IMR-90 (cell line): ENCODE measurements at regions not wholly inside any gene's neighbourhood (a gene's known extent, or its start where the extent isn't known, plus 50 kb on each side); places are given as distances from the start of the nearest gene placed in this dataset.

Experiments used
- ATAC-seq: fragments of 200-7000 bp; cut with Tn5 transposase; 2 replicates; pipeline ENCODE4 v1.9.1; 2020; ENCODE audit warnings: low read depth, mild to moderate bottlenecking, moderate library complexity
- BruUV-seq: library from RNA; stranded (reverse); fragments of 400-500 nt; replicated peaks from 2 replicates; lab custom pipeline; 2021; lab: Mats Ljungman, UMichigan
- CTCF ChIA-PET: fragments of 300-600 bp; formaldehyde crosslinking; extraction: SDS; loops from one replicate; lab custom pipeline; 2021; ENCODE audit warnings: antibody characterized with exemption; lab: Yijun Ruan, JAX
- POLR2A ChIA-PET: fragments of 300-600 bp; sonication (Branson Sonifier 250); formaldehyde crosslinking; loops from one replicate; lab custom pipeline; 2022; ENCODE audit warnings: antibody characterized with exemption; ENCODE audit not compliant: unreplicated experiment; lab: Charles Lee
- DNase-seq: peaks from one replicate; pipeline ENCODE4 v3.0.0; 2013
- H2AFZ ChIP-seq: replicated peaks from 2 replicates; pipeline ENCODE3; 2013; ENCODE audit warnings: low read length, mild to moderate bottlenecking; ENCODE audit not compliant: poor library complexity
- H2AK5ac ChIP-seq: 2 replicates; pipeline ENCODE4 v1.6.1; 2013; ENCODE audit warnings: low read depth, low read length, inconsistent platforms
- H2AK9ac ChIP-seq: replicated peaks from 2 replicates; pipeline ENCODE3; 2013; ENCODE audit warnings: mild to moderate bottlenecking, low read depth, low read length, moderate library complexity; ENCODE audit not compliant: poor library complexity
- H2BK120ac ChIP-seq: 2 replicates; pipeline ENCODE4 v1.6.1; 2013; ENCODE audit warnings: low read depth, low read length, inconsistent platforms
- H2BK15ac ChIP-seq: 3 replicates; pipeline ENCODE4 v1.6.1; 2013; ENCODE audit warnings: low read depth, low read length, inconsistent platforms
- H2BK20ac ChIP-seq: 2 replicates; pipeline ENCODE4 v1.6.1; 2013; ENCODE audit warnings: low read depth, mild to moderate bottlenecking, inconsistent platforms, low read length, moderate library complexity
- H2BK5ac ChIP-seq: 2 replicates; pipeline ENCODE4 v1.6.1; 2013; ENCODE audit warnings: mild to moderate bottlenecking, low read depth, low read length, inconsistent platforms; ENCODE audit not compliant: poor library complexity, severe bottlenecking
- H3K14ac ChIP-seq: replicated peaks from 2 replicates; pipeline ENCODE4 v1.6.1; 2013; ENCODE audit warnings: low read depth, low read length, inconsistent platforms
- H3K18ac ChIP-seq: 2 replicates; pipeline ENCODE4 v1.6.1; 2013; ENCODE audit warnings: low read depth, low read length, control low read depth
- H3K23ac ChIP-seq: 2 replicates; pipeline ENCODE4 v1.6.1; 2013; ENCODE audit warnings: low read depth, low read length, inconsistent platforms
- H3K27ac ChIP-seq: 2 replicates; pipeline ENCODE4 v1.5.1; 2013; ENCODE audit warnings: mild to moderate bottlenecking, control low read depth, low read length; ENCODE audit not compliant: insufficient read depth
- H3K27me3 ChIP-seq: 2 replicates; pipeline ENCODE4 v1.6.1; 2013; ENCODE audit warnings: low read length; ENCODE audit not compliant: control insufficient read depth, insufficient read depth
- H3K36me3 ChIP-seq: 2 replicates; pipeline ENCODE4 v1.6.1; 2013; ENCODE audit warnings: low read length, mixed read lengths; ENCODE audit not compliant: control insufficient read depth, insufficient read depth
- H3K4ac ChIP-seq: 2 replicates; pipeline ENCODE4 v1.6.1; 2013; ENCODE audit warnings: low read depth, low read length, inconsistent platforms
- H3K4me1 ChIP-seq: 2 replicates; pipeline ENCODE4 v1.6.1; 2013; ENCODE audit warnings: low read length, mixed read lengths; ENCODE audit not compliant: control insufficient read depth, insufficient read depth
- H3K4me2 ChIP-seq: 2 replicates; pipeline ENCODE4 v1.6.1; 2013; ENCODE audit warnings: low read depth, mild to moderate bottlenecking, control low read depth, low read length, moderate library complexity
- H3K4me3 ChIP-seq: 2 replicates; pipeline ENCODE4 v1.5.1; 2013; ENCODE audit warnings: low read depth, mild to moderate bottlenecking, control low read depth, low read length, moderate library complexity; ENCODE audit not compliant: insufficient read depth
- H3K56ac ChIP-seq: 2 replicates; pipeline ENCODE4 v1.6.1; 2013; ENCODE audit warnings: low read length, inconsistent platforms; ENCODE audit not compliant: insufficient read depth; ENCODE audit errors: extremely low read depth
- H3K79me1 ChIP-seq, 2 experiments: 2 replicates each; pipeline ENCODE4 v1.6.1; 2013; ENCODE audit warnings: low read length in 2 of 2, inconsistent platforms in 1 of 2, low read depth in 1 of 2
- H3K9ac ChIP-seq: 2 replicates; pipeline ENCODE4 v1.6.1; 2013; ENCODE audit warnings: low read depth, low read length, control low read depth
- H3K9me1 ChIP-seq: 2 replicates; pipeline ENCODE4 v1.6.1; 2013; ENCODE audit warnings: low read length, inconsistent platforms; ENCODE audit not compliant: insufficient read depth
- H3K9me3 ChIP-seq: 2 replicates; pipeline ENCODE4 v1.6.1; 2013; ENCODE audit warnings: low read length; ENCODE audit not compliant: control insufficient read depth, insufficient read depth
- H4K20me1 ChIP-seq: 2 replicates; pipeline ENCODE4 v1.6.1; 2013; ENCODE audit warnings: low read length, inconsistent platforms; ENCODE audit not compliant: insufficient read depth
- H4K5ac ChIP-seq: 2 replicates; pipeline ENCODE4 v1.6.1; 2013; ENCODE audit warnings: mild to moderate bottlenecking, low read depth, low read length, control low read depth
- H4K8ac ChIP-seq, 2 experiments: 2 replicates each; pipeline ENCODE4 v1.6.1; 2013; ENCODE audit warnings: low read depth in 2 of 2, low read length in 2 of 2, control low read depth in 1 of 2, inconsistent platforms in 1 of 2
- H4K91ac ChIP-seq: 2 replicates; pipeline ENCODE4 v1.6.1; 2013; ENCODE audit warnings: low read depth, low read length, inconsistent platforms; ENCODE audit not compliant: insufficient read depth
- BHLHE40 ChIP-seq: fragments of 150-350 bp; IDR thresholded peaks from 2 replicates; pipeline ENCODE4 v1.6.1; 2016; ENCODE audit warnings: mild to moderate bottlenecking, low read depth, low read length
- CEBPB ChIP-seq: IDR thresholded peaks from 2 replicates; pipeline ENCODE4 v1.6.1; 2012; ENCODE audit warnings: low read depth, low read length, improper control_type of control experiment
- CHD1 ChIP-seq: IDR thresholded peaks from 2 replicates; pipeline ENCODE4 v1.6.1; 2012; ENCODE audit warnings: low read depth, low read length, improper control_type of control experiment
- FOS ChIP-seq: fragments of 150-350 bp; IDR thresholded peaks from 2 replicates; pipeline ENCODE4 v1.6.1; 2016; ENCODE audit warnings: low read depth, low read length
- MAFK ChIP-seq: IDR thresholded peaks from 2 replicates; pipeline ENCODE4 v1.6.1; 2012; ENCODE audit warnings: low read depth, low read length, improper control_type of control experiment
- MAZ ChIP-seq: IDR thresholded peaks from 2 replicates; pipeline ENCODE4 v1.6.1; 2012; ENCODE audit warnings: low read depth, mild to moderate bottlenecking, low read length, improper control_type of control experiment, moderate library complexity, borderline replicate concordance
- NFE2L2 ChIP-seq: fragments of 150-350 bp; IDR thresholded peaks from 2 replicates; pipeline ENCODE4 v1.6.1; 2016; ENCODE audit warnings: low read depth, mild to moderate bottlenecking, low read length
- RAD21 ChIP-seq: IDR thresholded peaks from 2 replicates; pipeline ENCODE4 v1.6.1; 2012; ENCODE audit warnings: low read length, improper control_type of control experiment
- RCOR1 ChIP-seq: IDR thresholded peaks from 2 replicates; pipeline ENCODE4 v1.6.1; 2012; ENCODE audit warnings: mild to moderate bottlenecking, low read length, improper control_type of control experiment; ENCODE audit not compliant: insufficient replicate concordance
- RFX5 ChIP-seq: IDR thresholded peaks from 2 replicates; pipeline ENCODE4 v1.8.0; 2012; ENCODE audit warnings: low read depth, mild to moderate bottlenecking, low read length, moderate library complexity
- dilution Hi-C: fragments of 300-500 bp; cut with HindIII; formaldehyde crosslinking; loops from one replicate; pipeline ENCODE4 v1.14.3; 2018; ENCODE audit warnings: low sequenced_read_pairs; ENCODE audit not compliant: unreplicated experiment
- in situ Hi-C: fragments of 300-500 bp; cut with MboI; formaldehyde crosslinking; loops from 3 replicates; pipeline ENCODE4 v1.14.3; 2019; ENCODE audit warnings: low sequenced_read_pairs, inconsistent platforms, mixed read lengths
- intact Hi-C: fragments of 100-400 bp; cut with micrococcal nuclease; formaldehyde crosslinking; loops from 2 replicates; pipeline ENCODE4 v1.10.0; 2022
- TF ChIP-seq, protein P1 (sequence below): fragments of 150-350 bp; IDR thresholded peaks from 2 replicates; pipeline ENCODE4 v1.6.1; 2017; ENCODE audit warnings: mild to moderate bottlenecking, antibody characterized with exemption, low read length, low read depth
- TF ChIP-seq, protein P2 (sequence below): fragments of 150-350 bp; IDR thresholded peaks from 2 replicates; pipeline ENCODE4 v1.6.1; 2016; ENCODE audit warnings: low read depth, mild to moderate bottlenecking, low read length, moderate library complexity, borderline replicate concordance
- TF ChIP-seq, protein P3 (sequence below): conservative IDR thresholded peaks from 2 replicates; pipeline ENCODE4 v1.5.1; 2012; ENCODE audit warnings: mild to moderate bottlenecking, low read depth, low read length, improper control_type of control experiment

DNA sequence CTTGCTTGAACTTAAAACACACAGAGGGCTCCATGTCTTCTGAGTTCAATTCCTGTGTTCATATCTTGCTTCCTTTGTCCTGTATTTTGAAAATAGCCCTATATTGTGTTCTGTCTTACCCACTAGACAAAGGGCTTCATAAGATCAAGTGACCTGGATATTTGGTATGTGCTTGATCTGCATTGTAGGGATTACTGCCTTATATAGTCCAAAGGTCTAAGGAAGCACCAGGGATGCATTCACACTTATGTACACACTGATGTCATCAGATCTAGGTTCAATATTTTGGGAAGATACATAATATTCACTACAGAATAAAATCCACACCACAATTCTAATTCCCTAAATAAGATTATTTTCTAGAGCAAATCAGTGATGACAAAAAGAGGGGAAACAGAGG lies 278.0 kb upstream of the KYNU start:
- no peaks in the 10 kb centered on the region; the same call in 1 of the 2 replicates for H3K9me3 ChIP-seq
- peak overlapping the region; percentile 44; the same call in 1 of the 2 replicates for H3K23ac ChIP-seq
- H2BK20ac ChIP-seq = peak overlapping the region; percentile 76
- H4K91ac ChIP-seq = peak overlapping the region; percentile 22; the same call in 1 of the 2 replicates
- H3K27me3 ChIP-seq = no peaks in the 10 kb centered on the region
- H2AK5ac ChIP-seq = no peak overlapping the region
- no TSS peak for BruUV-seq
- intact Hi-C loops (no loop called here), in situ Hi-C loops (no loop called here), dilution Hi-C loops (no loop called here)
- no peak for ATAC-seq
- H4K20me1 ChIP-seq = no peaks in the 10 kb centered on the region
- no peak overlapping the region for H3K56ac ChIP-seq
- TF ChIP-seq BHLHE40 (no peak), RFX5 (no peak), MAZ (no peak), RAD21 (no peak), NFE2L2 (no peak), MAFK (no peak), FOS (no peak), CEBPB (no peak), CHD1 (no peak), RCOR1 (no peak)
- TF ChIP-seq, protein P1, sequence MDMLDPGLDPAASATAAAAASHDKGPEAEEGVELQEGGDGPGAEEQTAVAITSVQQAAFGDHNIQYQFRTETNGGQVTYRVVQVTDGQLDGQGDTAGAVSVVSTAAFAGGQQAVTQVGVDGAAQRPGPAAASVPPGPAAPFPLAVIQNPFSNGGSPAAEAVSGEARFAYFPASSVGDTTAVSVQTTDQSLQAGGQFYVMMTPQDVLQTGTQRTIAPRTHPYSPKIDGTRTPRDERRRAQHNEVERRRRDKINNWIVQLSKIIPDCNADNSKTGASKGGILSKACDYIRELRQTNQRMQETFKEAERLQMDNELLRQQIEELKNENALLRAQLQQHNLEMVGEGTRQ = no peak
- TF ChIP-seq, protein P2, sequence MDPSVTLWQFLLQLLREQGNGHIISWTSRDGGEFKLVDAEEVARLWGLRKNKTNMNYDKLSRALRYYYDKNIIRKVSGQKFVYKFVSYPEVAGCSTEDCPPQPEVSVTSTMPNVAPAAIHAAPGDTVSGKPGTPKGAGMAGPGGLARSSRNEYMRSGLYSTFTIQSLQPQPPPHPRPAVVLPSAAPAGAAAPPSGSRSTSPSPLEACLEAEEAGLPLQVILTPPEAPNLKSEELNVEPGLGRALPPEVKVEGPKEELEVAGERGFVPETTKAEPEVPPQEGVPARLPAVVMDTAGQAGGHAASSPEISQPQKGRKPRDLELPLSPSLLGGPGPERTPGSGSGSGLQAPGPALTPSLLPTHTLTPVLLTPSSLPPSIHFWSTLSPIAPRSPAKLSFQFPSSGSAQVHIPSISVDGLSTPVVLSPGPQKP = no peak
- TF ChIP-seq, protein P3, sequence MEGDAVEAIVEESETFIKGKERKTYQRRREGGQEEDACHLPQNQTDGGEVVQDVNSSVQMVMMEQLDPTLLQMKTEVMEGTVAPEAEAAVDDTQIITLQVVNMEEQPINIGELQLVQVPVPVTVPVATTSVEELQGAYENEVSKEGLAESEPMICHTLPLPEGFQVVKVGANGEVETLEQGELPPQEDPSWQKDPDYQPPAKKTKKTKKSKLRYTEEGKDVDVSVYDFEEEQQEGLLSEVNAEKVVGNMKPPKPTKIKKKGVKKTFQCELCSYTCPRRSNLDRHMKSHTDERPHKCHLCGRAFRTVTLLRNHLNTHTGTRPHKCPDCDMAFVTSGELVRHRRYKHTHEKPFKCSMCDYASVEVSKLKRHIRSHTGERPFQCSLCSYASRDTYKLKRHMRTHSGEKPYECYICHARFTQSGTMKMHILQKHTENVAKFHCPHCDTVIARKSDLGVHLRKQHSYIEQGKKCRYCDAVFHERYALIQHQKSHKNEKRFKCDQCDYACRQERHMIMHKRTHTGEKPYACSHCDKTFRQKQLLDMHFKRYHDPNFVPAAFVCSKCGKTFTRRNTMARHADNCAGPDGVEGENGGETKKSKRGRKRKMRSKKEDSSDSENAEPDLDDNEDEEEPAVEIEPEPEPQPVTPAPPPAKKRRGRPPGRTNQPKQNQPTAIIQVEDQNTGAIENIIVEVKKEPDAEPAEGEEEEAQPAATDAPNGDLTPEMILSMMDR = no peak
- H3K18ac ChIP-seq = no peak overlapping the region; the same call in 1 of the 2 replicates
- H4K5ac ChIP-seq = no peak overlapping the region
- DNase-seq = no peak
- peak overlapping the region; percentile 84 for H2BK120ac ChIP-seq
- H3K9ac ChIP-seq = no peak overlapping the region
- H2BK5ac ChIP-seq = peak overlapping the region; percentile 30
- H3K36me3 ChIP-seq = no peaks in the 10 kb centered on the region
- ChIA-PET CTCF (no interaction called here), POLR2A (no interaction called here)
- H3K4ac ChIP-seq = peak overlapping the region; percentile 22; the same call in 1 of the 2 replicates
- no peak overlapping the region for H3K4me3 ChIP-seq
- H2AFZ ChIP-seq = no peak overlapping the region
- H2BK15ac ChIP-seq = no peak overlapping the region
- H3K79me1 ChIP-seq = no peaks in the 10 kb centered on the region
- no peak overlapping the region for H4K8ac ChIP-seq
- 0 out of 2 replicates have a peak, but pooled peaks cover 5% of the 10 kb centered on the region for H3K9me1 ChIP-seq
- no peak overlapping the region for H3K14ac ChIP-seq
- no peak overlapping the region for H3K27ac ChIP-seq
- H3K4me1 ChIP-seq = peaks cover 2% of the 10 kb centered on the region; the same call in 1 of the 2 replicates
- H3K4me2 ChIP-seq = no peak overlapping the region
- H2AK9ac ChIP-seq = no peak overlapping the region
